ENCODE measurements at regions not wholly inside any gene's neighbourhood (a gene's known extent, or its start where the extent isn't known, plus 50 kb on each side); places are given as distances from the start of the nearest gene placed in this dataset.

DNA sequence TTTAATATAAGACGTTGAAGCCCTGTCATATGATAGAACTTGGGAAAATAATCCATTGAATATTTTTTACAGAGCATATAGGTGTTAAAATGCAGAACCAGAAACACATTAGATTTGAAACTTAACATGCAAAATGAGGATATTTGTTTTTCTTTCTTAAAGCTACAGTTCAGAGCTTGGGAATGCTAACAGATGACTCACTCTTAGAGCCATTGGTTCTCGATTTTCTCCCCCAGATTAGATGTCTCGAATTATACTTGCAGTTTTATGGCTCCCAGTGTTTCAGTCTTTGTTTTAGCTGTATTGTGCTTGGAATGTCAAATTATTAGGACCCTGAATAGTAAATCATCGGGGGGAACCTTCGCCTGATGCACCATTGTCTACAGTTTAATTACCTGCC, 575.7 kb upstream of the ZP4 start:
- TF ChIP-seq EP300 (IDR thresholded peaks at IDR 0.05), result no peak
- TF ChIP-seq, protein P1, sequence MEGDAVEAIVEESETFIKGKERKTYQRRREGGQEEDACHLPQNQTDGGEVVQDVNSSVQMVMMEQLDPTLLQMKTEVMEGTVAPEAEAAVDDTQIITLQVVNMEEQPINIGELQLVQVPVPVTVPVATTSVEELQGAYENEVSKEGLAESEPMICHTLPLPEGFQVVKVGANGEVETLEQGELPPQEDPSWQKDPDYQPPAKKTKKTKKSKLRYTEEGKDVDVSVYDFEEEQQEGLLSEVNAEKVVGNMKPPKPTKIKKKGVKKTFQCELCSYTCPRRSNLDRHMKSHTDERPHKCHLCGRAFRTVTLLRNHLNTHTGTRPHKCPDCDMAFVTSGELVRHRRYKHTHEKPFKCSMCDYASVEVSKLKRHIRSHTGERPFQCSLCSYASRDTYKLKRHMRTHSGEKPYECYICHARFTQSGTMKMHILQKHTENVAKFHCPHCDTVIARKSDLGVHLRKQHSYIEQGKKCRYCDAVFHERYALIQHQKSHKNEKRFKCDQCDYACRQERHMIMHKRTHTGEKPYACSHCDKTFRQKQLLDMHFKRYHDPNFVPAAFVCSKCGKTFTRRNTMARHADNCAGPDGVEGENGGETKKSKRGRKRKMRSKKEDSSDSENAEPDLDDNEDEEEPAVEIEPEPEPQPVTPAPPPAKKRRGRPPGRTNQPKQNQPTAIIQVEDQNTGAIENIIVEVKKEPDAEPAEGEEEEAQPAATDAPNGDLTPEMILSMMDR (IDR thresholded peaks at IDR 0.05), result no peak
